HCT116 (cell line): ENCODE measurements at regions not wholly inside any gene's neighbourhood (a gene's known extent, or its start where the extent isn't known, plus 50 kb on each side); places are given as distances from the start of the nearest gene placed in this dataset.
"Not testable (repeated sequence)": the region's sequence is repeated elsewhere in the genome, so short reads cannot be mapped to it uniquely, and the experiment has no call there.

Experiments
- EZH2 ChIP-seq: fragments of 200-600 bp; sonication (generic); IDR thresholded peaks from 2 replicates; pipeline ENCODE4 v1.6.1; 2017; ENCODE audit warnings: antibody characterized with exemption, mixed run types
- EZH2phosphoT487 ChIP-seq: fragments of 200-600 bp; IDR thresholded peaks from 2 replicates; pipeline ENCODE4 v1.6.1; 2018; ENCODE audit warnings: antibody characterized with exemption, borderline replicate concordance
- JUND ChIP-seq: IDR thresholded peaks from 2 replicates; pipeline ENCODE4 v1.6.1; 2012
- POLR2A ChIP-seq: IDR thresholded peaks from 2 replicates; pipeline ENCODE4 v1.7.0; 2011; ENCODE audit warnings: borderline replicate concordance; ENCODE audit not compliant: insufficient read depth, insufficient read length; ENCODE audit errors: extremely low read depth
- SIN3A ChIP-seq: IDR thresholded peaks from 2 replicates; pipeline ENCODE4 v1.6.1; 2012; ENCODE audit warnings: low read depth
- YY1 ChIP-seq: IDR thresholded peaks from 2 replicates; pipeline ENCODE4 v1.6.1; 2011; ENCODE audit warnings: low read length, low read depth, moderate library complexity, mild to moderate bottlenecking; ENCODE audit not compliant: insufficient replicate concordance; ENCODE audit errors: extremely low read depth
- ZFX ChIP-seq: fragments of 450-650 bp; IDR thresholded peaks from 2 replicates; pipeline ENCODE4 v1.6.1; 2017
- ZNF274 ChIP-seq: fragments of 200-500 bp; sonication (Bioruptor generic); IDR thresholded peaks from 2 replicates; pipeline ENCODE4 v1.6.1; 2014; ENCODE audit warnings: mild to moderate bottlenecking, low read depth, low read length, inconsistent platforms
- TF ChIP-seq, protein P1 (sequence below): IDR thresholded peaks from 2 replicates; pipeline ENCODE4 v1.6.1; 2012
- TF ChIP-seq, protein P2 (sequence below), 3 experiments: fragments of 200-600 bp in 1 of 3; sonication (generic) in 1 of 3; IDR thresholded peaks in 2 of 3; conservative IDR thresholded peaks in 1 of 3; 2 replicates each; pipeline ENCODE4 v1.5.1; 2012 to 2017; ENCODE audit warnings: low read depth in 2 of 3, low read length in 2 of 3, antibody characterized with exemption in 1 of 3, borderline replicate concordance in 1 of 3, control low read depth in 1 of 3, mild to moderate bottlenecking in 1 of 3, mixed read lengths in 1 of 3, mixed run types in 1 of 3, moderate library complexity in 1 of 3; ENCODE audit not compliant: insufficient read depth in 1 of 3

DNA sequence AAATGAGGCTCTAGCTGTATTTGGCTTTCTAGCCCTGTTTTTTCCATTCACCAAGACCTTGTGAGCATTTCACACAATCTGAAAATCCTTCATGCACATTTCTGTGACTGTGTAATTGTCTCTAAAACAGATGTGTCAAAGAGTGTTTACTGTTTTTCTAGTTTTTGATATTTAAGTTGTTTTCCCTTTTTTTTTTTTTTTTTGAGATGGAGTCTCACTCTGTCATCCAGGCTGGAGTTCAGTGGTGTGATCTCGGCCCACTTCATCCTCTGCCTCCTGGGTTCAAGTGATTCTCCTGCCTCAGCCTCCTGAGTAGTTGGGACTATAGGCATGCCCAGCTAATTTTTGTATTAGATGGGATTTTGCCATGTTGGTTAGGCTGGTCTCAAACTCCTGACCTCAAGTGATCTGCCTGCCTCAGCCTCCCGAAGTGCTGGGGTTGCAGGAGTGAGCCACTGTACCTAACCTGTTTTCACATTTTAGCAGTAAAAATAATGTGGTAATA is 242.0 kb downstream of the MYCN start:
- TF ChIP-seq, protein P1, sequence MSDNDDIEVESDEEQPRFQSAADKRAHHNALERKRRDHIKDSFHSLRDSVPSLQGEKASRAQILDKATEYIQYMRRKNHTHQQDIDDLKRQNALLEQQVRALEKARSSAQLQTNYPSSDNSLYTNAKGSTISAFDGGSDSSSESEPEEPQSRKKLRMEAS, result not testable (repeated sequence)
- TF ChIP-seq ZFX, EZH2phosphoT487, POLR2A, YY1, EZH2, JUND, ZNF274, SIN3A: not testable (repeated sequence)
- TF ChIP-seq, protein P2, sequence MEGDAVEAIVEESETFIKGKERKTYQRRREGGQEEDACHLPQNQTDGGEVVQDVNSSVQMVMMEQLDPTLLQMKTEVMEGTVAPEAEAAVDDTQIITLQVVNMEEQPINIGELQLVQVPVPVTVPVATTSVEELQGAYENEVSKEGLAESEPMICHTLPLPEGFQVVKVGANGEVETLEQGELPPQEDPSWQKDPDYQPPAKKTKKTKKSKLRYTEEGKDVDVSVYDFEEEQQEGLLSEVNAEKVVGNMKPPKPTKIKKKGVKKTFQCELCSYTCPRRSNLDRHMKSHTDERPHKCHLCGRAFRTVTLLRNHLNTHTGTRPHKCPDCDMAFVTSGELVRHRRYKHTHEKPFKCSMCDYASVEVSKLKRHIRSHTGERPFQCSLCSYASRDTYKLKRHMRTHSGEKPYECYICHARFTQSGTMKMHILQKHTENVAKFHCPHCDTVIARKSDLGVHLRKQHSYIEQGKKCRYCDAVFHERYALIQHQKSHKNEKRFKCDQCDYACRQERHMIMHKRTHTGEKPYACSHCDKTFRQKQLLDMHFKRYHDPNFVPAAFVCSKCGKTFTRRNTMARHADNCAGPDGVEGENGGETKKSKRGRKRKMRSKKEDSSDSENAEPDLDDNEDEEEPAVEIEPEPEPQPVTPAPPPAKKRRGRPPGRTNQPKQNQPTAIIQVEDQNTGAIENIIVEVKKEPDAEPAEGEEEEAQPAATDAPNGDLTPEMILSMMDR (IDR thresholded peaks at IDR 0.05 in 2 of 3, conservative IDR thresholded peaks at IDR 0.05 in 1 of 3; ENCODE audit: borderline replicate concordance in 1 of 3, insufficient read depth in 1 of 3, low read depth in 2 of 3, low read length in 2 of 3), result not testable (repeated sequence)
